K562 (cell line): ENCODE measurements at regions not wholly inside any gene's neighbourhood (a gene's known extent, or its start where the extent isn't known, plus 50 kb on each side); places are given as distances from the start of the nearest gene placed in this dataset.

ENCODE experiments used
- ATAC-seq: fragments of 200-7000 bp; cut with Tn5 transposase; 3 replicates; pipeline ENCODE4 v1.9.1; 2020; ENCODE audit warnings: moderate library complexity
- BruUV-seq: library from RNA; stranded (reverse); fragments of 400-500 nt; replicated peaks from 2 replicates; lab custom pipeline; 2021; lab: Mats Ljungman, UMichigan
- CTCF ChIA-PET: fragments of 300-600 bp; formaldehyde crosslinking; extraction: SDS; loops from one replicate; lab custom pipeline; 2021; ENCODE audit warnings: low intra/inter-chr PET ratio; lab: Yijun Ruan, JAX
- POLR2A ChIA-PET: fragments of 300-600, 350-650 bp; sonication (Branson Sonifier 250); formaldehyde crosslinking; extraction: SDS; loops from one replicate; lab custom pipeline; 2021; ENCODE audit warnings: antibody characterized with exemption, inconsistent platforms; lab: Yijun Ruan, JAX
- DNase-seq, 4 experiments: peaks; one replicate each; pipeline versions ENCODE4 v3.0.0 to v3.0.0-alpha.2; 2011 to 2018; ENCODE audit warnings: low spot score in 3 of 4, mixed read lengths in 3 of 4; ENCODE audit errors: extremely low read depth in 1 of 4
- FAIRE-seq: peaks from 2 replicates; lab custom pipeline; 2011; peaks lifted over from hg19 to GRCh38; lab: Jason Lieb, UNC
- H2AFZ ChIP-seq: 2 replicates; pipeline ENCODE4 v1.6.0; 2011; ENCODE audit warnings: low read depth, low read length, control low read depth, inconsistent platforms
- H3K27ac ChIP-seq: fragments of 200-600 bp; 3 replicates; pipeline ENCODE4 v1.8.0; 2011; ENCODE audit warnings: low read depth, mild to moderate bottlenecking, control low read depth, inconsistent platforms, low read length, moderate library complexity, mixed read lengths; ENCODE audit errors: extremely low read depth
- H3K27me3 ChIP-seq, 2 experiments: fragments of 300-600 bp in 1 of 2; 2 replicates in 1 of 2; 3 replicates in 1 of 2; pipeline versions ENCODE4 v1.6.0 to v1.8.0; 2011; ENCODE audit warnings: inconsistent platforms in 2 of 2, low read length in 2 of 2, mild to moderate bottlenecking in 1 of 2, mixed read lengths in 1 of 2, moderate library complexity in 1 of 2; ENCODE audit not compliant: control insufficient read depth in 2 of 2, insufficient read depth in 2 of 2
- H3K36me3 ChIP-seq: fragments of 300-600 bp; 3 replicates; pipeline ENCODE4 v1.8.0; 2011; ENCODE audit warnings: mild to moderate bottlenecking, low read length, inconsistent platforms; ENCODE audit not compliant: control insufficient read depth, insufficient read depth
- H3K4me1 ChIP-seq, 2 experiments: fragments of 200-600 bp in 1 of 2; replicated peaks in 1 of 2; 2 replicates in 1 of 2; 3 replicates in 1 of 2; pipeline versions ENCODE4 v1.5.1 to v1.8.0; 2011; ENCODE audit warnings: inconsistent platforms in 2 of 2, low read length in 2 of 2, mild to moderate bottlenecking in 1 of 2, mixed read lengths in 1 of 2, moderate library complexity in 1 of 2; ENCODE audit not compliant: control insufficient read depth in 2 of 2, insufficient read depth in 2 of 2
- H3K4me2 ChIP-seq: 2 replicates; pipeline ENCODE4 v1.6.1; 2011; ENCODE audit warnings: low read length, control low read depth, inconsistent platforms, mixed read lengths; ENCODE audit not compliant: insufficient read depth
- H3K4me3 ChIP-seq: fragments of 200-600 bp; sonication (generic), shearing (Covaris generic); 2 replicates; pipeline ENCODE4 v1.5.1; 2016; ENCODE audit warnings: control low read depth, inconsistent platforms
- H3K79me2 ChIP-seq: fragments of 200-600 bp; 3 replicates; pipeline ENCODE4 v1.8.0; 2011; ENCODE audit warnings: low read length, inconsistent platforms; ENCODE audit not compliant: control insufficient read depth, insufficient read depth
- H3K9ac ChIP-seq, 2 experiments: 2 replicates each; pipeline versions ENCODE4 v1.6.0 to v1.6.1; 2011; ENCODE audit warnings: low read depth in 2 of 2, low read length in 2 of 2, control low read depth in 1 of 2, inconsistent platforms in 1 of 2, mild to moderate bottlenecking in 1 of 2, mixed read lengths in 1 of 2; ENCODE audit not compliant: insufficient read depth in 1 of 2
- H3K9me1 ChIP-seq: one replicate; pipeline ENCODE4 v1.6.0; 2011; ENCODE audit warnings: inconsistent platforms, mild to moderate bottlenecking, low read length, moderate library complexity; ENCODE audit not compliant: control insufficient read depth, insufficient read depth
- H3K9me3 ChIP-seq: replicated peaks from 2 replicates; pipeline ENCODE4 v1.5.1; 2011; ENCODE audit warnings: low read depth, low read length, inconsistent platforms; ENCODE audit not compliant: control insufficient read depth, insufficient read depth
- H4K20me1 ChIP-seq: replicated peaks from 2 replicates; pipeline ENCODE4 v1.6.1; 2011; ENCODE audit warnings: low read length, inconsistent platforms, mixed read lengths; ENCODE audit not compliant: control insufficient read depth, insufficient read depth
- CBFB ChIP-seq: sonication (generic); formaldehyde crosslinking; IDR thresholded peaks from 2 replicates; pipeline ENCODE4 v1.4.0; 2020; ENCODE audit warnings: mild to moderate bottlenecking, missing genetic modification reagents
- FOXM1 ChIP-seq, 2 experiments: fragments of 450-650 bp in 1 of 2; sonication (generic) in 1 of 2; formaldehyde crosslinking in 1 of 2; IDR thresholded peaks; 2 replicates each; pipeline versions ENCODE4 v1.6.1 to v1.9.0; 2017 to 2022; ENCODE audit warnings: low read depth in 2 of 2, mild to moderate bottlenecking in 2 of 2, missing genetic modification reagents in 1 of 2, moderate library complexity in 1 of 2
- MXI1 ChIP-seq: IDR thresholded peaks from 2 replicates; pipeline ENCODE4 v1.6.1; 2011; ENCODE audit warnings: low read depth, mild to moderate bottlenecking, improper control_type of control experiment, low read length
- NBN ChIP-seq: fragments of 450-650 bp; IDR thresholded peaks from 2 replicates; pipeline ENCODE4 v1.6.1; 2016; ENCODE audit warnings: low read depth, mild to moderate bottlenecking
- NR4A1 ChIP-seq, 2 experiments: fragments of 250-450 bp in 1 of 2; fragments of 450-650 bp in 1 of 2; sonication (Bioruptor Pico) in 1 of 2; IDR thresholded peaks; 2 replicates each; pipeline versions ENCODE4 v1.4.0 to v1.6.1; 2016 to 2020; ENCODE audit warnings: mild to moderate bottlenecking in 2 of 2, missing compliant biosample characterization in 1 of 2, missing genetic modification characterization in 1 of 2, moderate library complexity in 1 of 2
- POLR3G ChIP-seq: IDR thresholded peaks from 2 replicates; pipeline ENCODE4 v1.6.1; 2011; ENCODE audit not compliant: insufficient read length, insufficient replicate concordance; ENCODE audit errors: extremely low read depth
- ZBTB7A ChIP-seq: IDR thresholded peaks from 2 replicates; pipeline ENCODE4 v1.6.1; 2011; ENCODE audit warnings: low read depth, mild to moderate bottlenecking, low read length, moderate library complexity, borderline replicate concordance; ENCODE audit not compliant: control insufficient read depth
- WGBS: fragments of 100-300 bp; shearing (Covaris generic); methylation state at CpG from one replicate; pipeline ENCODE4 v1.1.6; 2016; ENCODE audit warnings: low coverage, mixed read lengths; ENCODE audit not compliant: insufficient coverage; ENCODE audit errors: missing lambda C conversion rate; 5-methylcytosine and 5-hydroxymethylcytosine counted together
- in situ Hi-C: fragments of 300-500 bp; cut with MboI; formaldehyde crosslinking; loops from 4 replicates; pipeline ENCODE4 v1.15.0; 2018; ENCODE audit warnings: inconsistent platforms, mixed read lengths
- intact Hi-C: fragments of 100-400 bp; cut with micrococcal nuclease; formaldehyde crosslinking; loops from 2 replicates; pipeline ENCODE4 v1.14.2; 2022
- TF ChIP-seq, protein P1 (sequence below): fragments of 250-450 bp; sonication (Bioruptor Pico); IDR thresholded peaks from 2 replicates; pipeline ENCODE4 v1.5.0; 2022; ENCODE audit warnings: mild to moderate bottlenecking
- TF ChIP-seq, protein P2 (sequence below): fragments of 150-350 bp; IDR thresholded peaks from 2 replicates; pipeline ENCODE4 v1.6.1; 2014; ENCODE audit warnings: low read depth, mild to moderate bottlenecking, low read length, borderline replicate concordance

DNA sequence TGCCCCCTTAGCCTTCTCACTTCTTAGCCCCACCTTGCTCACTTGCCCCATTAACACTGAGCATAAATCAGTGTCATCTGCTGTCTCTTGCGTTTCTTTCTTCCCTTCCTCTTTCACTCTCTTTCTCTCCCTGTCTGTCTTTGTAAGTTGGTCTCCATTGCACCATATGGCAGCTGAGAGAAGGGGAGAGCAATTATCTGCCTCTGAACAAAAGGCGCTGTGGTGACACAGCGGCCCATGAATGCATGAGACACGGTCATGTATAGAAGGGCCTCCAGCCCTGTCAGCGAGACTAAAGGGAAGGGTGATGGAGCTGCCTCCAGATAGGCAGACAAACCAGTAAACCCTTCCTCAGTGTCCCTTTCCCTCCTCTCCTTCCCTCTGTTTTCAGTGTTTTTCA, 88.8 kb upstream of the PCDH18 start:
- BruUV-seq: no TSS peak
- Histone ChIP-seq H3K4me2 (no peak overlapping the region), H3K79me2 (no peaks in the 10 kb centered on the region), H3K9me1 (no peaks in the 10 kb centered on the region), H3K27ac (no peak overlapping the region), H3K4me1 (no peaks in the 10 kb centered on the region), H3K9ac (no peak overlapping the region), H3K9me3 (no peaks in the 10 kb centered on the region), H3K4me3 (no peak overlapping the region), H3K27me3 (no peaks in the 10 kb centered on the region), H2AFZ (no peak overlapping the region), H3K36me3 (no peaks in the 10 kb centered on the region), H4K20me1 (no peaks in the 10 kb centered on the region)
- no peak for DNase-seq
- TF ChIP-seq POLR3G: no peak
- FAIRE-seq: no peak
- intact Hi-C loops (no loop called here), in situ Hi-C loops (no loop called here)
- WGBS: 0% methylated on average over 3 of the region's 5 CpGs
- POLR2A ChIA-PET: no interaction called here
- CTCF ChIA-PET: no interaction called here
- ATAC-seq: no peak

DNA sequence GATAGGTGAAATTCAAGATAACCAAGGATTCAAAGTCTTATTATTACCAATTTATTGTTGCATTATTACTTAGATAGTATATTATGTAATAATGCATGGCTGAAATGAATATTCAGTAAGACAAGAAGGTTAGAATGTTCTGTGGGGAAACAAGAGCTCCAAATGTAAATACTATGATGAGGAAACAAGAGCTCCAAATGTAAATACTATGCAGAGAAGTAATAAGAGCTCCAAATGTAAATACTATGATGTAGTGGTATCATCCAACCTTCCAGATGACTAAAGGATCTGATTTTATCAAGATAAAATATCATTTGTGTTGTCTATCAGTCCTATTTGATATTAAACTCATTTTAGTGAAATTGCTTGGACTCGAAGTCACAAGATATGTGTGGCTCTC, 82.2 kb upstream of the PCDH18 start:
- Histone ChIP-seq H2AFZ (no peak overlapping the region), H3K4me2 (no peak overlapping the region), H3K4me1 (no peaks in the 10 kb centered on the region), H4K20me1 (no peaks in the 10 kb centered on the region), H3K27me3 (no peaks in the 10 kb centered on the region), H3K4me3 (no peak overlapping the region), H3K9me1 (no peaks in the 10 kb centered on the region), H3K9ac (no peak overlapping the region), H3K79me2 (no peaks in the 10 kb centered on the region), H3K27ac (no peak overlapping the region), H3K9me3 (no peaks in the 10 kb centered on the region), H3K36me3 (no peaks in the 10 kb centered on the region)
- DNase-seq: no peak
- ATAC-seq: no peak
- FAIRE-seq: no peak
- BruUV-seq: no TSS peak
- intact Hi-C loops: no loop called here
- ChIA-PET POLR2A (no interaction called here), CTCF (no interaction called here)
- in situ Hi-C loops: no loop called here
- WGBS: 7% methylated on average over 1 of the region's 1 CpG
- TF ChIP-seq NR4A1 (CRISPR knock-in tag; IDR thresholded peaks at IDR 0.05) (no peak), NR4A1 (tag; IDR thresholded peaks at IDR 0.05) (no peak), CBFB (CRISPR knock-in tag) (no peak), FOXM1 (IDR thresholded peaks at IDR 0.05; ENCODE audit: low read depth) (no peak), FOXM1 (CRISPR knock-in tag; IDR thresholded peaks at IDR 0.05; ENCODE audit: low read depth) (no peak), ZBTB7A (no peak), NBN (no peak), MXI1 (no peak)
- TF ChIP-seq, protein P1, sequence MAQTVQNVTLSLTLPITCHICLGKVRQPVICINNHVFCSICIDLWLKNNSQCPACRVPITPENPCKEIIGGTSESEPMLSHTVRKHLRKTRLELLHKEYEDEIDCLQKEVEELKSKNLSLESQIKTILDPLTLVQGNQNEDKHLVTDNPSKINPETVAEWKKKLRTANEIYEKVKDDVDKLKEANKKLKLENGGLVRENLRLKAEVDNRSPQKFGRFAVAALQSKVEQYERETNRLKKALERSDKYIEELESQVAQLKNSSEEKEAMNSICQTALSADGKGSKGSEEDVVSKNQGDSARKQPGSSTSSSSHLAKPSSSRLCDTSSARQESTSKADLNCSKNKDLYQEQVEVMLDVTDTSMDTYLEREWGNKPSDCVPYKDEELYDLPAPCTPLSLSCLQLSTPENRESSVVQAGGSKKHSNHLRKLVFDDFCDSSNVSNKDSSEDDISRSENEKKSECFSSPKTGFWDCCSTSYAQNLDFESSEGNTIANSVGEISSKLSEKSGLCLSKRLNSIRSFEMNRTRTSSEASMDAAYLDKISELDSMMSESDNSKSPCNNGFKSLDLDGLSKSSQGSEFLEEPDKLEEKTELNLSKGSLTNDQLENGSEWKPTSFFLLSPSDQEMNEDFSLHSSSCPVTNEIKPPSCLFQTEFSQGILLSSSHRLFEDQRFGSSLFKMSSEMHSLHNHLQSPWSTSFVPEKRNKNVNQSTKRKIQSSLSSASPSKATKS: no peak
- TF ChIP-seq, protein P2, sequence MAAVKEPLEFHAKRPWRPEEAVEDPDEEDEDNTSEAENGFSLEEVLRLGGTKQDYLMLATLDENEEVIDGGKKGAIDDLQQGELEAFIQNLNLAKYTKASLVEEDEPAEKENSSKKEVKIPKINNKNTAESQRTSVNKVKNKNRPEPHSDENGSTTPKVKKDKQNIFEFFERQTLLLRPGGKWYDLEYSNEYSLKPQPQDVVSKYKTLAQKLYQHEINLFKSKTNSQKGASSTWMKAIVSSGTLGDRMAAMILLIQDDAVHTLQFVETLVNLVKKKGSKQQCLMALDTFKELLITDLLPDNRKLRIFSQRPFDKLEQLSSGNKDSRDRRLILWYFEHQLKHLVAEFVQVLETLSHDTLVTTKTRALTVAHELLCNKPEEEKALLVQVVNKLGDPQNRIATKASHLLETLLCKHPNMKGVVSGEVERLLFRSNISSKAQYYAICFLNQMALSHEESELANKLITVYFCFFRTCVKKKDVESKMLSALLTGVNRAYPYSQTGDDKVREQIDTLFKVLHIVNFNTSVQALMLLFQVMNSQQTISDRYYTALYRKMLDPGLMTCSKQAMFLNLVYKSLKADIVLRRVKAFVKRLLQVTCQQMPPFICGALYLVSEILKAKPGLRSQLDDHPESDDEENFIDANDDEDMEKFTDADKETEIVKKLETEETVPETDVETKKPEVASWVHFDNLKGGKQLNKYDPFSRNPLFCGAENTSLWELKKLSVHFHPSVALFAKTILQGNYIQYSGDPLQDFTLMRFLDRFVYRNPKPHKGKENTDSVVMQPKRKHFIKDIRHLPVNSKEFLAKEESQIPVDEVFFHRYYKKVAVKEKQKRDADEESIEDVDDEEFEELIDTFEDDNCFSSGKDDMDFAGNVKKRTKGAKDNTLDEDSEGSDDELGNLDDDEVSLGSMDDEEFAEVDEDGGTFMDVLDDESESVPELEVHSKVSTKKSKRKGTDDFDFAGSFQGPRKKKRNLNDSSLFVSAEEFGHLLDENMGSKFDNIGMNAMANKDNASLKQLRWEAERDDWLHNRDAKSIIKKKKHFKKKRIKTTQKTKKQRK: no peak
